Activated B cell treated with CpG ODN at 0.5 μM for 24 hours (primary cell): ENCODE measurements at regions not wholly inside any gene's neighbourhood (a gene's known extent, or its start where the extent isn't known, plus 50 kb on each side); places are given as distances from the start of the nearest gene placed in this dataset.

Source experiments
- ATAC-seq: fragments of 200-7000 bp; cut with Tn5 transposase; one replicate; pipeline ENCODE4 v1.10.0; 2021; ENCODE audit warnings: low read depth, mild to moderate bottlenecking, moderate library complexity
- CTCF ChIA-PET: fragments of 350-600 bp; sonication (Branson Sonifier 250); formaldehyde crosslinking; loops from one replicate; lab custom pipeline; 2021; ENCODE audit warnings: antibody characterized with exemption; lab: Charles Lee
- POLR2A ChIA-PET: fragments of 350-600 bp; sonication (Branson Sonifier 250); formaldehyde crosslinking; loops from one replicate; lab custom pipeline; 2021; ENCODE audit warnings: antibody characterized with exemption; lab: Charles Lee
- DNase-seq: peaks from one replicate; pipeline ENCODE4 v3.0.0; 2022
- H3K27ac Mint-ChIP-seq: one replicate; pipeline ENCODE4 v1.8.0; 2020; ENCODE audit warnings: mixed read lengths
- H3K27me3 Mint-ChIP-seq: one replicate; pipeline ENCODE4 v1.8.0; 2021; ENCODE audit warnings: mixed read lengths
- H3K36me3 Mint-ChIP-seq: one replicate; pipeline ENCODE4 v1.8.0; 2021; ENCODE audit warnings: low read depth, mixed read lengths
- H3K4me1 Mint-ChIP-seq: one replicate; pipeline ENCODE4 v1.8.0; 2021; ENCODE audit warnings: mixed read lengths
- H3K4me3 Mint-ChIP-seq: one replicate; pipeline ENCODE4 v1.8.0; 2020; ENCODE audit warnings: mild to moderate bottlenecking, mixed read lengths
- H3K9me3 Mint-ChIP-seq: one replicate; pipeline ENCODE4 v1.8.0; 2020; ENCODE audit warnings: mixed read lengths
- intact Hi-C: fragments of 100-400 bp; cut with micrococcal nuclease; formaldehyde crosslinking; loops from one replicate; pipeline ENCODE4 v1.15.1; 2024
- TF ChIP-seq, protein P1 (sequence below): fragments of 200-600 bp; IDR thresholded peaks from one replicate; pipeline ENCODE4 v1.8.0; 2022; ENCODE audit warnings: antibody characterized with exemption, mild to moderate bottlenecking

DNA sequence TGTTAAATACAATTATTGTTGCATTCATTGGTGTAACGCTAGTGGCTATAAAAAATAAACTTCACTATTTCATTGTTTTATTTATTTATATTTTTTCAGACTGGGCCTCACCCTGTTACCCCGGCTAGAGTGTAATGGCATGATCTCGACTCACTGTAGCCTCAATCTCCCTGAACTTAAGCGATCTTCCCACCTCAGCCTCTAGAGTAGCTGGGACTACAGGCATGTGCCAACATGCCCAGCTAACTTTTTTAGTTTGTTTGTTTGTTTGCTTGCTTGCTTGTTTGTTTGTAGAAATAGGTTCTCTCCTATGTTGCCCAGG lies 387.4 kb upstream of the PTBP2 start:
- DNase-seq (no peak), ATAC-seq (no peak)
- H3K9me3 Mint-ChIP-seq = peaks cover 5% of the 10 kb centered on the region
- intact Hi-C loops = no loop called here
- ChIA-PET POLR2A (no interaction called here), CTCF (no interaction called here)
- H3K27me3 Mint-ChIP-seq = no peaks in the 10 kb centered on the region
- H3K36me3 Mint-ChIP-seq = no peaks in the 10 kb centered on the region
- H3K4me1 Mint-ChIP-seq = no peaks in the 10 kb centered on the region
- no peak overlapping the region for H3K27ac Mint-ChIP-seq
- H3K4me3 Mint-ChIP-seq = no peak overlapping the region
- TF ChIP-seq, protein P1, sequence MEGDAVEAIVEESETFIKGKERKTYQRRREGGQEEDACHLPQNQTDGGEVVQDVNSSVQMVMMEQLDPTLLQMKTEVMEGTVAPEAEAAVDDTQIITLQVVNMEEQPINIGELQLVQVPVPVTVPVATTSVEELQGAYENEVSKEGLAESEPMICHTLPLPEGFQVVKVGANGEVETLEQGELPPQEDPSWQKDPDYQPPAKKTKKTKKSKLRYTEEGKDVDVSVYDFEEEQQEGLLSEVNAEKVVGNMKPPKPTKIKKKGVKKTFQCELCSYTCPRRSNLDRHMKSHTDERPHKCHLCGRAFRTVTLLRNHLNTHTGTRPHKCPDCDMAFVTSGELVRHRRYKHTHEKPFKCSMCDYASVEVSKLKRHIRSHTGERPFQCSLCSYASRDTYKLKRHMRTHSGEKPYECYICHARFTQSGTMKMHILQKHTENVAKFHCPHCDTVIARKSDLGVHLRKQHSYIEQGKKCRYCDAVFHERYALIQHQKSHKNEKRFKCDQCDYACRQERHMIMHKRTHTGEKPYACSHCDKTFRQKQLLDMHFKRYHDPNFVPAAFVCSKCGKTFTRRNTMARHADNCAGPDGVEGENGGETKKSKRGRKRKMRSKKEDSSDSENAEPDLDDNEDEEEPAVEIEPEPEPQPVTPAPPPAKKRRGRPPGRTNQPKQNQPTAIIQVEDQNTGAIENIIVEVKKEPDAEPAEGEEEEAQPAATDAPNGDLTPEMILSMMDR = no peak

- POLR2A ChIA-PET = no interaction called here
- ATAC-seq (no peak), DNase-seq (no peak)
- Mint-ChIP-seq H3K4me3 (no peak overlapping the region), H3K9me3 (peaks cover 5% of the 10 kb centered on the region), H3K27ac (no peak overlapping the region), H3K4me1 (no peaks in the 10 kb centered on the region), H3K27me3 (no peaks in the 10 kb centered on the region), H3K36me3 (no peaks in the 10 kb centered on the region)
- intact Hi-C loops = no loop called here
- CTCF ChIA-PET = no interaction called here
- TF ChIP-seq, protein P1 = no peak
Measured at GRCh38 chr1:96338622-96339021, 383.0 kb upstream of the PTBP2 start.

DNA sequence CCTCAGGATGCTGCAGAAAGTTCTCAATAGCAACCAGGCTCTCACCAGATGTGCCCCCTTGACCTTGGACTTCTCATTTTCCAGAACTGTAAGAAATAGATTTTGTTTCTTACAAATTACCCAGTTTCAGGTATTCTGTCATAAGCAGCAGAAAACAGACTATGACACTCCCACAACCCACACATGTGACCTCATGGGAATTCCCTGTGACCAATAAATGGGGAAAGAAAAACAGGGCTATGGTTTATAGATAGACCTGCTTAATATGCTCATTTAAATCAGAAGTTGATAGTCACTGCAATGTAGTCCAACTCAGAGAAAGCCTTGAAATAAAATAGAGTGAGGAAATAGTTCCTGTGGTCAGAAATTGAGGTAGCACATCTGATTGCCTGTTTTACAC lies 380.9 kb upstream of the PTBP2 start:
- H3K4me3 Mint-ChIP-seq = no peak overlapping the region
- ChIA-PET CTCF (no interaction called here), POLR2A (no interaction called here)
- TF ChIP-seq, protein P1 = no peak
- H3K36me3 Mint-ChIP-seq = no peaks in the 10 kb centered on the region
- intact Hi-C loops = no loop called here
- DNase-seq (no peak), ATAC-seq (no peak)
- H3K4me1 Mint-ChIP-seq = no peaks in the 10 kb centered on the region
- H3K9me3 Mint-ChIP-seq = peaks cover 6% of the 10 kb centered on the region
- no peaks in the 10 kb centered on the region for H3K27me3 Mint-ChIP-seq
- H3K27ac Mint-ChIP-seq = no peak overlapping the region

DNA sequence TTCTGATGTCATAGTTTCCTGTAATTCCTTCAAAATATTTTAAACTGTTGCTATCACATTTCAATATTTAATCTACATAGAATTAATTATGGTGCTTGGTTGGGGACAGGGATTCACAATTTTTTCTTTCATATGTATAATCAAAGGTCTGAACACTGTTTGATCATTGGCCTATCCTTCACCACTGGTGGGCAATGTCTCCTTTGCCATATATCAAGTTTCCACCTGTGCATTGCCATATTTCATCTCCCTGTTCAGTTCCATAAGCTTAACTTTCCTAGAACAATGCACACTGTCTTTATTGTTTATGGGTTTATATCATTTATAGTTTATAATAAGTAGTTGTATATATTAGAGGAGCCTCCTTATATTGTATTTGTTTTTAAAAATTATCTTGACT lies 374.9 kb upstream of the PTBP2 start:
- ChIA-PET POLR2A (no interaction called here), CTCF (no interaction called here)
- Mint-ChIP-seq H3K27ac (no peak overlapping the region), H3K9me3 (peaks cover 5% of the 10 kb centered on the region), H3K4me1 (no peaks in the 10 kb centered on the region), H3K36me3 (no peaks in the 10 kb centered on the region), H3K4me3 (no peak overlapping the region), H3K27me3 (no peaks in the 10 kb centered on the region)
- intact Hi-C loops = no loop called here
- TF ChIP-seq, protein P1 = no peak
- no peak for DNase-seq
- no peak for ATAC-seq

DNA sequence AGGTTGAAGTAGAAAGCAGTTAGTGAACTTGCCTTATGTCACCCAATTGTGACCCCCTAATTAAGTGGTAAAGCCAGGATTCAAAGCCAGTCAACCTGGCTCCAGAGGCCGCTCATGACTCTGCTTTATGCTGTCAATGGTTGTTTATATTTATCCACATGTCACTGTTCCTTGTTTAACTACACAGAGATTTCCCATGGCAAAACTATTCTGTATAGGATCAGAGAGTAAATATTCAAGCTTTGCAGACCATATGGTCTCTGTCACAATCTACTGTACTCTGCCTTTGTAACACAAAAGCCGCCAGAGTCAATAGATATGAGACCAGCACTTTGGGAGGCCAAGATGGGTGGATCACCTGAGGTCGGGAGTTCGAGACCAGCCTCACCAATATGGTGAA lies 371.7 kb upstream of the PTBP2 start:
- TF ChIP-seq, protein P1 = no peak
- intact Hi-C loops = no loop called here
- DNase-seq = no peak
- H3K27me3 Mint-ChIP-seq = no peaks in the 10 kb centered on the region
- H3K27ac Mint-ChIP-seq = no peak overlapping the region
- CTCF ChIA-PET = no interaction called here
- POLR2A ChIA-PET = no interaction called here
- H3K4me1 Mint-ChIP-seq = no peaks in the 10 kb centered on the region
- H3K9me3 Mint-ChIP-seq = peaks cover 2% of the 10 kb centered on the region
- no peak overlapping the region for H3K4me3 Mint-ChIP-seq
- ATAC-seq = no peak
- no peaks in the 10 kb centered on the region for H3K36me3 Mint-ChIP-seq
